Limb (tissue), 2 donors: ENCODE measurements at regions not wholly inside any gene's neighbourhood (a gene's known extent, or its start where the extent isn't known, plus 50 kb on each side); places are given as distances from the start of the nearest gene placed in this dataset.
"Not testable (repeated sequence)": the region's sequence is repeated elsewhere in the genome, so short reads cannot be mapped to it uniquely, and the experiment has no call there.

Source experiments
- DNase-seq, 2 donors: peaks; one replicate each; pipeline ENCODE4 v3.0.0-alpha.2; 2016; ENCODE audit errors: extremely low spot score in 2 of 2

GRCh38 chr1:148210166-148210565, 58.1 kb upstream of the NBPF11 start:
- DNase-seq: not testable (repeated sequence)

- not testable (repeated sequence) for DNase-seq
Observed at GRCh38 chr1:148202013-148202412, 49.9 kb upstream of the NBPF11 start.
